ENCODE measurements at regions not wholly inside any gene's neighbourhood (a gene's known extent, or its start where the extent isn't known, plus 50 kb on each side); places are given as distances from the start of the nearest gene placed in this dataset.

DNA sequence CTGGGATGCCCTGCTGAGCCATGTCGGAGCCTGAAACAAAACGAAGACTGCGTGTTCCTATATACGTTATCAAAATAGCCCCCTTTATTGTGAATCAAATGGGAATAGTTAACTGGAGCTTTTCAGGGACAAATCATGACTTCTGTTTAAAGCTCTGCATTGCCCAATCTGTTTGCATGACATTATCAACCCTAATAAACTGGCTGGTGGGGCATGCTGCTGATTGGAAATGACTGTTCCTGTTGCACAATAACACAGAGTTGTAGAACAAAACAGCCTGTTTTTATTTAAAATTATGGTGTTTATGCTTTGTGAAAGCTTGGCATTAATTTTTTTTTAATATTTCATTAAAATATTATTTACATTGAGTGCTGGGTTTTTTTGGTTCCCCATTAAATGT is 215.5 kb downstream of the TMEM167A start:
- POLR2A ChIA-PET = interaction anchor here (0.8 kb wide), 1 partner anchor 303 kb away, joined by 3 read pairs; no protein-coding TSS in a partner anchor
- Histone ChIP-seq H3K27ac (ENCODE audit: low read depth, low read length, poor library complexity, severe bottlenecking) (no peak overlapping the region), H4K20me1 (ENCODE audit: insufficient read depth, low read length) (no peaks in the 10 kb centered on the region), H2AFZ (ENCODE audit: low read length) (no peak overlapping the region), H3K9me2 (ENCODE audit: insufficient read depth, low read length) (no peaks in the 10 kb centered on the region), H3K4me3 (ENCODE audit: low read depth, low read length, poor library complexity, severe bottlenecking) (no peak overlapping the region), H3K4me2 (ENCODE audit: low read length) (no peak overlapping the region), H3K4me1 (ENCODE audit: insufficient read depth, low read length, poor library complexity, severe bottlenecking) (no peaks in the 10 kb centered on the region), H3K36me3 (ENCODE audit: insufficient read depth, low read length) (no peaks in the 10 kb centered on the region), H3K79me2 (ENCODE audit: insufficient read depth, low read depth, low read length) (no peaks in the 10 kb centered on the region), H3K9me3 (ENCODE audit: low read length) (no peaks in the 10 kb centered on the region)
- DNase-seq (ENCODE audit: low spot score) = no peak
- intact Hi-C loops (cut with micrococcal nuclease; ENCODE audit: unreplicated experiment) = no loop called here
- TF ChIP-seq EZH2phosphoT487 (IDR thresholded peaks at IDR 0.05; ENCODE audit: borderline replicate concordance, low read depth, low read length) = no peak
- TF ChIP-seq, protein P1, sequence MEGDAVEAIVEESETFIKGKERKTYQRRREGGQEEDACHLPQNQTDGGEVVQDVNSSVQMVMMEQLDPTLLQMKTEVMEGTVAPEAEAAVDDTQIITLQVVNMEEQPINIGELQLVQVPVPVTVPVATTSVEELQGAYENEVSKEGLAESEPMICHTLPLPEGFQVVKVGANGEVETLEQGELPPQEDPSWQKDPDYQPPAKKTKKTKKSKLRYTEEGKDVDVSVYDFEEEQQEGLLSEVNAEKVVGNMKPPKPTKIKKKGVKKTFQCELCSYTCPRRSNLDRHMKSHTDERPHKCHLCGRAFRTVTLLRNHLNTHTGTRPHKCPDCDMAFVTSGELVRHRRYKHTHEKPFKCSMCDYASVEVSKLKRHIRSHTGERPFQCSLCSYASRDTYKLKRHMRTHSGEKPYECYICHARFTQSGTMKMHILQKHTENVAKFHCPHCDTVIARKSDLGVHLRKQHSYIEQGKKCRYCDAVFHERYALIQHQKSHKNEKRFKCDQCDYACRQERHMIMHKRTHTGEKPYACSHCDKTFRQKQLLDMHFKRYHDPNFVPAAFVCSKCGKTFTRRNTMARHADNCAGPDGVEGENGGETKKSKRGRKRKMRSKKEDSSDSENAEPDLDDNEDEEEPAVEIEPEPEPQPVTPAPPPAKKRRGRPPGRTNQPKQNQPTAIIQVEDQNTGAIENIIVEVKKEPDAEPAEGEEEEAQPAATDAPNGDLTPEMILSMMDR (conservative IDR thresholded peaks at IDR 0.05; ENCODE audit: low read length) = no peak
- CTCF ChIA-PET (ENCODE audit: unreplicated experiment) = no interaction called here
- no TSS peak for BruUV-seq (replicated peaks)

DNA sequence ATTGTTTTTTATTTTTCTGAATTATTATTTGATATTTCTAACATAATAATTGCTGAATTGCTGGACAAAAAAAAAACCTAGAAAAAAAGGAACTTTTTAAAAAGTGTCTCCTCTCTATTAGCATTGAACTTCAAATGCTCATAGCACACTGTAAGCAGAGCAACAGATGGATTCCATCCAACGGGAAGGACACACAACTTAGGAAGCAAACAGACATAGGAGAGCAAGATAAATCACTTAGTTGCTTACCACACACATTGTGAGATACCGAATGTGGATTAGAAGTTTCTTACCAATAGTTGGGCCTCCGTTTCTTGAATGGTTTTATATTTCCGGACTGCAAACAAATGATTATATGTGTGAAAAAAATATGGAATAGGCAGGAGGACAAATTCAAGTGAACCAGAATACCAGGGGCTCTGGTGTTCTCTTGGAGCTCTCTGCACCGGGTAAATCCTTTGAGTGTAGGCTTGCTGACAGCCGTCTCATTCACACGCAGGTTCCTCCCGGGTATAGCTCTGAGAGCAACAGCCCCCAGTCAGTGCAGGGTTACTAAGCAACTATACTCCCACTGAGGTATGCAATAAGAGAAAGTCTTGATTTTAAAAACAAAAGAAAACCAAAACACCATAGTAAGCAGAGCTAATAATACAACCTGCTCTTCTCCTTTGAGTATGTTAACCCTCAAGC is 217.6 kb downstream of the TMEM167A start:
- intact Hi-C loops (cut with micrococcal nuclease; ENCODE audit: unreplicated experiment) = no loop called here
- no TSS peak for BruUV-seq (replicated peaks)

More for the DNA sequence above, 217.6 kb downstream of the TMEM167A start:
- H3K4me2 ChIP-seq (ENCODE audit: low read length) = no peak overlapping the region
- H3K27ac ChIP-seq (ENCODE audit: low read depth, low read length, poor library complexity, severe bottlenecking) = no peak overlapping the region
- H3K36me3 ChIP-seq (ENCODE audit: insufficient read depth, low read length) = no peaks in the 10 kb centered on the region
- no peak overlapping the region for H3K4me3 ChIP-seq (ENCODE audit: low read depth, low read length, poor library complexity, severe bottlenecking)
- H3K4me1 ChIP-seq (ENCODE audit: insufficient read depth, low read length, poor library complexity, severe bottlenecking) = no peaks in the 10 kb centered on the region
- H3K9me3 ChIP-seq (ENCODE audit: low read length) = no peaks in the 10 kb centered on the region
- H2AFZ ChIP-seq (ENCODE audit: low read length) = no peak overlapping the region
- H3K9me2 ChIP-seq (ENCODE audit: insufficient read depth, low read length) = no peaks in the 10 kb centered on the region
- DNase-seq (ENCODE audit: low spot score) = no peak
- no peaks in the 10 kb centered on the region for H3K79me2 ChIP-seq (ENCODE audit: insufficient read depth, low read depth, low read length)
- CTCF ChIA-PET (ENCODE audit: unreplicated experiment) = no interaction called here
- TF ChIP-seq, protein P1 (conservative IDR thresholded peaks at IDR 0.05; ENCODE audit: low read length) = no peak
- H4K20me1 ChIP-seq (ENCODE audit: insufficient read depth, low read length) = no peaks in the 10 kb centered on the region
- POLR2A ChIA-PET = no interaction called here
